DLD1 (cell line): ENCODE measurements at regions not wholly inside any gene's neighbourhood (a gene's known extent, or its start where the extent isn't known, plus 50 kb on each side); places are given as distances from the start of the nearest gene placed in this dataset.

Source experiments
- in situ Hi-C: cut with HindIII; loops from 2 replicates; pipeline ENCODE4 v1.10.0; 2017; ENCODE audit warnings: low sequenced_read_pairs

DNA sequence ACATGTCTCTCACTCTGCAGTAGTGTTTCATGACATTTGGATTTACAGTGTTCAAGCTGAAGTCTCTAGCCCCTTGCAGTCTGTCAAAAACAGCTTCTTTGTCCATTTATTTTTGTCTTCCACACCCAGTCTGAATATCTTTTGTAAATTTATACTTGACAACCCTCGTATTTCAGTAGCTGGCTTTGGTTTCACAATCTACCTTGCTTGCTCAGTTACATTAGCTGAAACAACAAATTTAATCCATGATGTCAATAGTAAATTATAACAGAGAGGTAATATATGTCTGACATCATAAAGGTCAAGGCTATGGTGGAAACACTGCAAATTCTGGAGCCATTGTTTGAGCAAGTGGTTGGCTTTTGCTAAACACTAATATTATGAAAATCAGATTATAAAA lies 328.7 kb downstream of the MTX2 start:
- in situ Hi-C loops, result no loop called here

GRCh38 chr2:176598351-176598750 lies 329.1 kb downstream of the MTX2 start:
- in situ Hi-C loops, result no loop called here

DNA sequence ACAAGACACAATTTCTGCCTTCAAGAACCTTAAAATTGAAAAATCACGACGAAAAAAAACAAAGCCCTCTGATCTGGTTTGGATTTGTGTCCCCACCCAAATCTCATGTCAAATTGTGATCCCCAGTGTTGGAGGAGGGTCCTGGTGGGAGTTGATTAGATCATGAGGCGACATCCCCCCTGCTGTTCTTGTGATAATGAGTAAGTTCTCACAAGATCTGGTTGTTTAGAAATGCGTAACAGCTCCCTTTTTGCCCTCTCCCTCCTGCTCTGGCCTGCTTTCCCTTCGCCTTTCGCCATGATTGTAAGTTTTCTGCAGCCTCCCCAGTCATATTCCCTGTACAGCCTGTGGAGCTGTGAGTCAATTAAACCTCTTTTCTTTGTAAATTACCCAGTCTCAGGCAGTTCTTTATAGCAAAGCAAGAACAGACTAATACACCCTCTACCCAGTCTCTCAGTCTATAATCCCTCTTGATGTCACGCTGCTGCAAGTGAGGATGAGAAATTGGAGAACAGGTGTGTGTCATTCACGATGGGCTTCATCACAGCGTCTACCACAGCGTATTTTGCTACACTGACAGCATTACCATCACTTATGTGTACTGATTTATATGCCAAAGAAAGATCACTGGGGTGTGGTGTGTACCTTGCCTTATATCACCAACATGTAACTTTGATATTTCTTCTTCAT lies 330.7 kb downstream of the MTX2 start:
- in situ Hi-C loops, result no loop called here

DNA sequence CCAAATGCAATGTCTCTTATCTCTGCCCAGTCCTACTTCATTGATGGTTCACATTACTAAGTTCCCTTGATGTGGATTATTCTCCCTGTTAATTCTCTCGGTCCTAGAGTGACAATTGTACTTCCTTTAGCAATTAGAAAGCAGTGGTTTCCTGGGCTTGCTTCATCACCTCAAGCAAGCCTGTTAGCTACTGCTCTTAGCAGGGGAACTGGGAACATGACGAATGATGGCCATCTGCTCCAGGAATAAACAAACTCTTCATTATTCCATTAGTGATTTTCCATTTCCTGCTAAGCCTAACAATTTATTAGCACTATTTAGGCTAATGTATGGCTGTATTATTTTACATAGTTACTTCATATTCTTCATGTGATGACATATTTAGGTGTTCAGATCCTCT lies 331.8 kb downstream of the MTX2 start:
- in situ Hi-C loops, result no loop called here

GRCh38 chr2:176612036-176612435 lies 342.8 kb downstream of the MTX2 start:
- in situ Hi-C loops, result no loop called here

DNA sequence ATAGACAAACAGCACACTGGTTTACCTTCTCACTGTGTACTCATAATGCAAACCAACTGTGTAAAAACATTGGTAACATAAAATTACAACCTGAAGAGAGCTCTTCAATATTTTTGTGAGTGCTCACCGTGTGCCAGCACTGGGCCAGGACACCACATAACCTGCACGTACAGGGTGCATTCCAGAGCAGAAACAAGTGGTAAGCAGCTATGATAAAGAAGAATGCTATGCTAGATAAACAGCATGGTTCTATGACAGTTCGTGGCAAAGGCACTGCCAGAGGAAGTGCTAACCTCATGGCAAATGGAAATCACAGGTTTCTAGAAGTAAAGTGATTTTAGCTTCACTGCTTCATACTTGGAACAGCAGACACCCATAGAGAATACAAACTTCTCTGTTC lies 343.5 kb downstream of the MTX2 start:
- in situ Hi-C loops, result no loop called here

GRCh38 chr2:176613323-176613987 lies 344.2 kb downstream of the MTX2 start:
- in situ Hi-C loops, result no loop called here

- in situ Hi-C loops, result no loop called here
These were observed 344.8 kb downstream of the MTX2 start for GRCh38 chr2:176614049-176614448.

- in situ Hi-C loops, result no loop called here
These were observed 345.7 kb downstream of the MTX2 start for GRCh38 chr2:176614930-176615329.

DNA sequence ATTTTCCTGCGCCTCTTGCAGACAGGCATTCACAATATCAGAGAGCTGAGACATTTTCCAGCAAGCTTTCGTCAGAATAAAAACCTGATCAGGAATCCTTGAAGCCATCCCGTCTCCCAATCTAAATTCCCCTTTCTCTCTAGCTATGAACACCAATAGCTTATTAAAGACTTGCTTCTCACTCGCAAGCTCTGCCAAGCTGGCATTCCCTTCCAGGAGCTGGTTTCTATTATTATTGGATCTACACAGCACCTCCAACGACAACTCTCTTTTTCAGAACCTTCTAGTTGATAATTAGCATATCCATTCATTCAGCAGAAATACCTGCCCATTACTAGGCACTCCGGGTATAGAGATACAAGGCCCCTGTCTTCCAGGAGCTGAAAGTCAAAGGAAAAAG lies 350.3 kb downstream of the MTX2 start:
- in situ Hi-C loops, result no loop called here

GRCh38 chr2:176621350-176621749 lies 352.1 kb downstream of the MTX2 start:
- in situ Hi-C loops, result no loop called here

DNA sequence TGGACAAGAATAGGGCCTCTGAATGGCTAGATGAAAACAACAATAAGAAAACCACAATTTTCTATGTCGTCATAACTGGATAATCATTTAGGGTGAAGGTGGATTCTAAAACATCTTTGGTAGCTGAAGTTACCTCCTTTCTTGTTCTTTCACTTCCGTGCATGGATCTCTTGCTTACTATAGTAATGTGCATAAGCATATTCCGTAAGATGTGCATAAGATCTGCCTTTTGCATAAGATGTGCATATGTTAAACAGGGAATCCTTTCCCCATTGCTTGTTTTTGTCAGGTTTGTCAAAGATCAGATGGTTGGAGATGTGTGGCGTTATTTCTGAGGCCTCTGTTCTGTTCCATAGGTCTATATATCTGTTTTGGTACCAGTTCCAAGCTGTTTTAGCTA lies 353.6 kb downstream of the MTX2 start:
- in situ Hi-C loops, result no loop called here

- in situ Hi-C loops, result loop anchor here (25.0 kb wide), 1 partner anchor 489 kb away; the partner anchor contains the start of gene HOXD8
These were observed 357.6 kb downstream of the MTX2 start for GRCh38 chr2:176626796-176627195.

DNA sequence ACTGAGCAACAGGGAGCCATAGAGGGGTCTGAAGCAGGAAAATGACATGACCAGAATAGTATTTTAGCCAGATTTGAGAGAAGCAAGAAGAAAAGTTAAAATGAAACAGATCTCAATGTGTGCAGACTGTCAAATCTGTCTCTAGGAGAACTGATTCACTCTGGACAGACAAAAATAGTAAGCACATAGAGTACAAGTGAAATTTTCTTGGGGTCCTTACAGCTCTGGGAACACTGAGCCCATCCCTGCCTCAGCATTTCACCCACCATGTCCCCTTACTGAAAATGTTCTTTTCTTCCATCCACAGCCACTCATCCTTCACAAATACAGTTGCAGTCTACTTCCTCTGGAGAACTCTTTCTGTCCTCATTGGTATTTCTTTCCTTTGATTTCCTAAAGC lies 359.2 kb downstream of the MTX2 start:
- in situ Hi-C loops, result loop anchor here (25.0 kb wide), 1 partner anchor 491 kb away; the partner anchor contains the start of gene HOXD8

GRCh38 chr2:176633754-176634153 lies 364.5 kb downstream of the MTX2 start:
- in situ Hi-C loops, result loop anchor here (25.0 kb wide), 1 partner anchor 496 kb away; the partner anchor contains the start of gene HOXD8

DNA sequence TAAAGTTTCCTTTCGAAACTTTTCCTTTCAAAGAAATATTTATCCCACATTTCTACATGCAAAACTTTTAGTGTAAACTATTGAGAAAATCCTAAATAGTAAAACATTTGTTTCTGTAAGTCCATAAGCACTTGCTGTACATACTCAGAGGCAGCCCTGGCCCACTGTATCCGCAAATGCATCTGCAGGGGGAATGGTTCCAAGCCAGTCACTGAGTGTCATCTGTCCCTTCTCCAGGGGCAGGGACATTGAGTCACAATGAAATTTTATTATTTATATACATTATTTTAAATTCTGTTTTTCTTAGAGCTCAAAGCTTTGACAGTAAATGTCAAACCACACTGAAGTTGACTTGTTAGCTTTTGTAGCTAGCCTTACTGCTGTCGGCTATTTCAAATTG lies 367.2 kb downstream of the MTX2 start:
- in situ Hi-C loops, result loop anchor here (25.0 kb wide), 1 partner anchor 499 kb away; the partner anchor contains the start of gene HOXD8

DNA sequence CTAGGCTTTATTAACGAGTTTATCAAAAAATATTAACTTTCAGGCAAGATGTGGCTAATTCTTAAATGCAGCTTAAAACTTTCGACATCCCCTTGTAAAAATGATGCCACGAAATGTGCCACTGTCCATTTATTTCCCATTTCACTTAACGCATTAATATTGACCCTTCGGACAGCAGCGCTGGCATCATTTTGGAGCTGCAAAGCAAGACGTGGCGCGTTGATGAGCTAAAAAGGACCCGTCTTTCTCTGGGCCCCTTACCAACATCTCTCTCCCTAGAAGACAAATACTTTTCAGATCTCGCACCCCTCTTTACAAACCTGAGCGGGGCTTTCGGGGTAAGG lies 367.9 kb downstream of the MTX2 start:
- in situ Hi-C loops, result loop anchor here (25.0 kb wide), 1 partner anchor 500 kb away; the partner anchor contains the start of gene HOXD8

DNA sequence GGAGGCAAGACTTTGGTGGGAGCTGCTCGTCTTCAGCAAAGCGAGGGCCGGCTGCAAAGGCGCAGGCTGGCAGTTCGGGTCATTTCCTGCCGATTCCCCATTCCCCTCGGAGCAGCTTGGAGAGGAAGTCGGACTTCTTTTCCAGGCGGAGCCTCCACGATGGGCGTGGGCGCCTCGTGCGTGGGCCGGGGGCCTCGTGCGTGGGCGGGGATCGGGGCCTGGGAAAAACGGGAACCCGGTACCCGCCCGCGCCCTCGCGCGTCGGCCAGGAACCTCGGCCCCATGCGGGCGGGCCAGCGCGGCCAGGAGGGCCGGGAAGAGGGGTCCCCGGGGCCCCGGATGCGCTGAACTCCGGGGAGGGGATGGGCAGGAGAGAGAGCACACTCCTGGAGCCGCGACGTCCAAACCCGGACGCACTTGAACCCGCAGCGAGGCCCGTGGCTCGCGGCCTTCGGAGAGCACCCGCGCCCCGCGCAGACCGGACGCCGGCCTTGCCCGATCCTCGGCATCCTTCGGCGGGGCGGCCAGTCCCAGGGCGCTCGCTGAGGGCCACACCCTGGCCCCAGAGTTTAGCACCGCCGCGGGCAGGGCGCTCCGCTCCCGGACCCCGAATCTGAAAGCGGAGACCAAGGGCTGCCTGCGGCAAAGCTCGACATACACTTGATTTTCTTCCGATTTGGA lies 368.4 kb downstream of the MTX2 start:
- in situ Hi-C loops, result loop anchor here (25.0 kb wide), 1 partner anchor 500 kb away; the partner anchor contains the start of gene HOXD8

DNA sequence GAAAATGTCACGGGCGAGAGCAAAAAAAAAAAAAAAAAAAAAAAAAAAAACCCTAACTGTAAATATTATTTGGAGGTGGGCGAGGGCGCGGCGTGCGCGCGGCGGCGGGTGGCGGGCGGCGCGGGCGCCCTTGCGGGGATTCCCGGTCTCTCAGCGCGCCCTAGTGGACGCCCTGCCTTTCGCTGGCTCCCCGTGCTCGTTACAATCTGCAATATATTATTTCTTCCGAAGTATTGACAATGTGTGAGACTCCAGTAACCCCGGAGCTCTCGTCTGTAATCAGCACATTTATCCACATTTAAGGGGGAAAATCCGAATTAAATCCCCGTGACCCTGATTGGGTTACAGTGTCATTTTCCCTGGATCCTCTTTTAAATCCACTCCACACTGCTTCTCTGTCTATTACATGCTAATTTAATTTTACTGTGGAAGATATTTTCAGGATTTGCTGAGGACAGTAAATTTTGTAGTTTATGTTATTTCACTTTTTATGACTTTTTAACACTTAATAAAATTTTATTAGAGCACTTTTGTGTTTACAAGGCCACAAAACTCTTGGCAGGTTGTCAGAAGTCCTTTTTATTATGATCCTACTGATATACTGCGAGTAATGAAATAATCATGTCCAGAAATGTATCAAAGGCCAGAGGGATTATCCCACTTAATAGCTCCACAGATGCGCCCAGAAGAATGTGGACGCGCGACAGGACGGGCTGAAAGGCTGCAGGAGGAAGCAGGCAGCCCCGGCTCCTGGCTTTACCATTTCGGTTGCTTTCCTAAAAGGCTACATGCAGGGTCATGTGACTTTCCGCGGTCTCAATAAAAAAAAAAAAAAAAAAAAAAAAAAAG lies 369.1 kb downstream of the MTX2 start:
- in situ Hi-C loops, result loop anchor here (25.0 kb wide), 1 partner anchor 501 kb away; the partner anchor contains the start of gene HOXD8

DNA sequence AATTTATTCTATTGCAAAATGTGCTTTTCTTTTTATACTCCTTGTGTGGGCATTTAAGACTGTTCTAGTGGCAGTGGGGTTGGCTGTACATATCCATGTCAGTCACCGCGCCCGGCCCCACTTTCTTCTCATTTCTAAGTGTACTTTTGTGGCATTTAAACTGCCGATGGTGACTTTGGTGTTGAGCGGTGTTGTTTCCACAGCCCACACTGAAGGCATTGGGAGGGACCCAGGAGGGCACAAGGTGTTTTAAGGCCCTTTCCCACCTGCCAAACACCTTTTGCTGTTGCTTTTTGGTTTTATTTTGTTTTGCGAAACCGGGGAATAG lies 369.7 kb downstream of the MTX2 start:
- in situ Hi-C loops, result loop anchor here (25.0 kb wide), 1 partner anchor 502 kb away; the partner anchor contains the start of gene HOXD8

- in situ Hi-C loops, result loop anchor here (25.0 kb wide), 1 partner anchor 502 kb away; the partner anchor contains the start of gene HOXD8
These were observed 370.4 kb downstream of the MTX2 start for GRCh38 chr2:176639671-176640070.
